HG03575 (cell line): ENCODE measurements at regions not wholly inside any gene's neighbourhood (a gene's known extent, or its start where the extent isn't known, plus 50 kb on each side); places are given as distances from the start of the nearest gene placed in this dataset.

Experiments used
- ATAC-seq: cut with Tn5 transposase; IDR thresholded peaks from one replicate; pipeline ENCODE4 v1.9.1; 2021; ENCODE audit not compliant: unreplicated experiment, insufficient number of reproducible peaks, low FRiP score; ENCODE audit errors: extremely low read depth

GRCh38 chr2:138440759-138441158 lies 60.8 kb upstream of the SPOPL start:
- no peak for ATAC-seq

- no peak for ATAC-seq
These were observed 59.7 kb upstream of the SPOPL start for GRCh38 chr2:138441916-138442315.

- no peak for ATAC-seq
These were observed 57.2 kb upstream of the SPOPL start for GRCh38 chr2:138444411-138444810.

- no peak for ATAC-seq
These were observed 56.3 kb upstream of the SPOPL start for GRCh38 chr2:138445227-138445626.

DNA sequence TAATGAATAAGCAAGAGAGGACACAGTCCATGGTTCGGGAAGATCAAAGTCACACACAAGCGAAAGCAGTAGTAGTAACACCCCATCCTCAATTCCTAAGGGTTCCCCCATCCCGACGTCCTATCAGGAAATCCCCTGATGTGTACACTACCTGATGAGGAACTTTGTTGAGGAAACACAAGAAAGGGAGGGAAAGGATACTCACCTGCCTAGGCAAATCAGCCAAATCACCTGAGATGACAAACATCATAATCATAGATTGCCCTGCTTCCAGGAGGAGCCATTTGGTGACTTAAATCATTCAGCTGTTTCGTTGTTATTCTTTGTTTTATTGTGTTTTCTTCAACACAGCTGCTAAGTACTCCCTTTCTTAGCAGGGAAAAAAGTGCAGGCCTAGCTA lies 55.5 kb upstream of the SPOPL start:
- no peak for ATAC-seq

GRCh38 chr2:138447889-138448570 lies 53.5 kb upstream of the SPOPL start:
- ATAC-seq = no peak
